Hematopoietic multipotent progenitor cell treated with erythropoietin and hydrocortisone succinate and interleukin-3 and kit ligand, for 4 days (in vitro differentiated cells): ENCODE measurements at regions not wholly inside any gene's neighbourhood (a gene's known extent, or its start where the extent isn't known, plus 50 kb on each side); places are given as distances from the start of the nearest gene placed in this dataset.

Experiments used
- DNase-seq: peaks from one replicate; pipeline ENCODE4 v3.0.0-alpha.2; 2015

GRCh38 chr13:23984546-23984945 lies 87.2 kb upstream of the C1QTNF9B start:
- no peak for DNase-seq

- DNase-seq = no peak
Measured at GRCh38 chr13:23985060-23985459, 87.8 kb upstream of the C1QTNF9B start.

- no peak for DNase-seq
Measured at GRCh38 chr13:23985839-23986238, 88.5 kb upstream of the C1QTNF9B start.

- DNase-seq = no peak
Measured at GRCh38 chr13:23986619-23987018, 89.3 kb upstream of the C1QTNF9B start.

- DNase-seq = no peak
Measured at GRCh38 chr13:23987331-23987894, 90.1 kb upstream of the C1QTNF9B start.

GRCh38 chr13:23988546-23989122 lies 91.3 kb upstream of the C1QTNF9B start:
- no peak for DNase-seq

GRCh38 chr13:23990455-23990854 lies 93.2 kb upstream of the C1QTNF9B start:
- DNase-seq = no peak

- no peak for DNase-seq
Measured at GRCh38 chr13:23991119-23991518, 93.8 kb upstream of the C1QTNF9B start.

GRCh38 chr13:23992781-23993679 lies 95.7 kb upstream of the C1QTNF9B start:
- DNase-seq = no peak

GRCh38 chr13:23993680-23993985 lies 96.3 kb upstream of the C1QTNF9B start:
- no peak for DNase-seq

- DNase-seq = peak; percentile 71
Measured at GRCh38 chr13:23995283-23996073, 98.2 kb upstream of the C1QTNF9B start.

- DNase-seq = peak; percentile 6
Measured at GRCh38 chr13:23996456-23996855, 99.2 kb upstream of the C1QTNF9B start.

GRCh38 chr13:23999424-23999823 lies 102.1 kb upstream of the C1QTNF9B start:
- no peak for DNase-seq

- no peak for DNase-seq
Measured at GRCh38 chr13:24002206-24002815, 105.0 kb upstream of the C1QTNF9B start.

- DNase-seq = no peak
Measured at GRCh38 chr13:24004142-24004899, 107.0 kb upstream of the C1QTNF9B start.

GRCh38 chr13:24004971-24005370 lies 107.7 kb upstream of the C1QTNF9B start:
- DNase-seq = no peak

- no peak for DNase-seq
Measured at GRCh38 chr13:24005755-24006281, 108.5 kb upstream of the C1QTNF9B start.

GRCh38 chr13:24006520-24007248 lies 109.4 kb upstream of the C1QTNF9B start:
- no peak for DNase-seq

GRCh38 chr13:24007979-24008620 lies 110.8 kb upstream of the C1QTNF9B start:
- DNase-seq = no peak

- no peak for DNase-seq
Measured at GRCh38 chr13:24008679-24009078, 111.4 kb upstream of the C1QTNF9B start.

- no peak for DNase-seq
Measured at GRCh38 chr13:24011266-24011665, 114.0 kb upstream of the C1QTNF9B start.
